GM19452 (cell line): ENCODE measurements at regions not wholly inside any gene's neighbourhood (a gene's known extent, or its start where the extent isn't known, plus 50 kb on each side); places are given as distances from the start of the nearest gene placed in this dataset.
A peak's percentile ranks its signal among the peaks of the same experiment; 100 is the strongest.

Source experiments
- ATAC-seq: cut with Tn5 transposase; IDR thresholded peaks from one replicate; pipeline ENCODE4 v1.9.1; 2021; ENCODE audit not compliant: unreplicated experiment

GRCh38 chr14:58812050-58812910, 174.5 kb downstream of the DACT1 start:
- peak; percentile 91 for ATAC-seq

GRCh38 chr14:58813745-58814144, 176.0 kb downstream of the DACT1 start:
- ATAC-seq: no peak

- no peak for ATAC-seq
Observed at GRCh38 chr14:58814466-58814865, 176.7 kb downstream of the DACT1 start.

DNA sequence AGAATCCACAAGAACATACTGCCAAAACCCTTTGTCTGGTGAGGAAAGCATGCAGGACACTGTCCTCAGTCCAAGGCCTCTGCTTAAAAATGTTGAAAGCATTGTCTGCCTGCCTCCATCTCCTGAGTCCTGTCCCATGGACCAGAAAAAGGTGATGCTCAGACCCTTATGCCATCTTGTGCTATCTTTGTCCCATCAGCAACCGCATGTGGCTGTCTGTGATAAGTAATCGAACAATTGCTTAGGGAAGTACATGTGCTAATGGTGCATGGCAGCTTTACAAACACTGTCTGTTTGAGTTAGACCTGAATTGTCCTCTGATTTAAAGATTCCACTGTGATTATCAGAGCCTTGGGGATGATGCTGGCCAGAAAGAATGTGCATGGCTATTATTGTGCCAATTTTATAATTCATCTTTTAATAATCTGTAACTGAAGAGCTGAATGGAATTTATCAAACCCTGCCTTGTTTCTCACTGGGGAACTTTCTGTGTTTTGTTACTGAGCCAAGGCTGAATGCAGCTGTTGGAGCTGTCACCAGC, 177.5 kb downstream of the DACT1 start:
- no peak for ATAC-seq

DNA sequence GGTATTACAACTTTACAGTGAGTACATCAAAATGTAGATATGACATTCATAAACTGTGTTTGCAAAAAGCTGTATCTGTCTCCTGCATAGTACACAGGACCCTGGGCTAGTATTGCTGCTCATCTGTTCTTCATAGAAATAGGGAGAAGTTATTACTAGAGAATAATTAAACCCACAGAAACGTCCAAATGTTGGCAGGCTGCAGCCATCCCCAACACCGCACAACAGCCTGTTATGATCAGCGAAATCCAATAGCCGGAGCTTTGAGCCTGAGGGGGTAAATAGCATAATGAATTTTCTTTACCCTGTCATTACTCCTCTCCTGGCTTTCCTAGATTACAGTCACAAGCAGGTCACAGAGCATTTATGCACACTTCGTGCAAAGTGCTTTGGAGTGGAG, 178.0 kb downstream of the DACT1 start:
- no peak for ATAC-seq

DNA sequence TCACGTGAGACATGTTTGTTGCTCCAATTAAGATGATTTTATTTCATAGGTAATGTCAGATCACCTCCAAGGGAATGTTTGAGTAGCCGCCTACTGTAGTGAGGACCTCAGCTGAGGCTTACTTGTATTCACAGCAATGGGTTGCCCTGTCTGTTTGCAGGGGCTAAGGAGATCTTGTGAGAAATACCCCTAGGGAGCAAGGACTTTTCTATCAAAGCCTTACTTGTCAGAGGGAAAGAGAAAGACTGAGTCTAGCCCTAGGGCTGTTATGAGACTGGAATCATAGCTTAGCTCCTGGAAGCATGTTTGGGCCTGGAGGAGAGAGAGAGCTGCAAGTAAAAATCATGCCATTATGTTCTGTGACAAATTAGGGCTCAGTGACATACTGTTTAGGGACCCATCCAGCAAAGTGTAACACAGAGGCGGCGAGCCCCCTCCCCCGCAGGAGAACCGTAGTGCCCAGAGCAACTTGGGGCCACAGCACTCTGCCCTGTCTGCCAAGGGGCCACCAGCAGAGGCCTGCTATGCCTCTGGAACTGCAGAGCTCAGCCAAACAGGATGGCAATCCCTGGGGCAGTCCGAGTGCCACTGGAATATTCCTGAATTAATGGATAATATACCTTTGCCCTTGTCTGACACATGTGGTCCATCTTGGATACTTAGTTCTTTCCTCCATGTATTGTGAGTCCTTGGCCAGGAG, 178.8 kb downstream of the DACT1 start:
- no peak for ATAC-seq

GRCh38 chr14:58817846-58818245, 180.1 kb downstream of the DACT1 start:
- ATAC-seq: no peak

- no peak for ATAC-seq
Observed at GRCh38 chr14:58820032-58820431, 182.3 kb downstream of the DACT1 start.

- no peak for ATAC-seq
Observed at GRCh38 chr14:58821421-58821820, 183.7 kb downstream of the DACT1 start.

- no peak for ATAC-seq
Observed at GRCh38 chr14:58822856-58823255, 185.1 kb downstream of the DACT1 start.

DNA sequence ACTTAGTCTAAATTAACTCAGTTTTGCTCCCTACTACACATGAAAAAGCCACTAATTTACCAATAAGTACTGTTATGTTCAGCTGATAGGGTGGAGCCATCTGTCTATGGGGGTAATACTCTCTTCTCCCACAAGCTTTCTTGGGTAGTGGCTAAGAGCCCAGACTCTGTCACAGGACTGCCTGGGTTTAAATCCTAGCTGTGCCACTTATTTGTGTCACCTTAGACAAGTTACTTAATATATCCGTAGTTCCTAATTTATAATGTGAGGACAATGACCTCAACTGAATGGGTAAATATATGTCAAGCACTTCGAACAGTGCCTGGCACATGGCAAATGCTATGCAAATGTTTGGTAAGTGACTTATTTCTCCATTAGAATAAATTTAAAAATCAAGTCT, 185.6 kb downstream of the DACT1 start:
- no peak for ATAC-seq

DNA sequence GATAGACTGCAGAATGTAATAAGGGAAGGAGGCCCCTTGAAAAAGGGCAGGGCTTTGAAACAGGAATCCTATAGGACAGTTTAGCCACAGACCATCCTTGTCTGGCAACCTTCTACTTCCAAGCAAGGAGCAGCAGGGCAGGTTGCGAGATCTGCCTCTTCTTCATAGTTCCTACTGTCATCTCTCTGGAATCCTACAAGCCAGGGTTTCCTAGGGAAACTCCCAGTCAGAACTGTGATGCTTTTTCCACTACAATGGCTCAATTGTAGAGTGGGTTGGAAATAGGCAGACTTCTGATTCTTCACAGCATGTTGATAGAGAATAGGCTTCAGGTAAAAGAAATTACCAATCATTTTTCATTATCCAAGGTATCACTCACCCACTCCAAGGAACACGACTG, 186.3 kb downstream of the DACT1 start:
- no peak for ATAC-seq

- no peak for ATAC-seq
Observed at GRCh38 chr14:58824796-58825195, 187.0 kb downstream of the DACT1 start.

DNA sequence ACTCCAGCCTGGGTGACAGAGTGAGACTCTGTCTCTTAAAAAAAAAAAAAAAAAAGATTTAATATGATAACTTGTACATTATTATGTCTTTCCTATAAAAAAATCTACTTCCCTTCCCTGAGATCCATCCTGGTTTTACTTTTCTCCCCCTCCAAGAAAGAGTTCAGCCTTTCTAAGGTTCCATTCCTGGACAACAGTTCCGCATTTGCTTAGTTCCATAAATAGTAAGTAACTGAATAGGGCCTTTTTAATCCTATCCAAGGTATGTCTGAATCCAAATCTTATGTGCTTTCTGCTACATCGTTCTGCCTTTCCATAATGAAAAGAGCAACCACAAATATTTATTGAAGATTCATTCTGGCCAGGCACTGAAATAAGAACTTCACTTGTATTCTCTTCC, 187.8 kb downstream of the DACT1 start:
- no peak for ATAC-seq

GRCh38 chr14:58826845-58827686, 189.3 kb downstream of the DACT1 start:
- ATAC-seq: no peak

GRCh38 chr14:58828298-58828697, 190.5 kb downstream of the DACT1 start:
- ATAC-seq: no peak

GRCh38 chr14:58829594-58829993, 191.8 kb downstream of the DACT1 start:
- ATAC-seq: no peak

DNA sequence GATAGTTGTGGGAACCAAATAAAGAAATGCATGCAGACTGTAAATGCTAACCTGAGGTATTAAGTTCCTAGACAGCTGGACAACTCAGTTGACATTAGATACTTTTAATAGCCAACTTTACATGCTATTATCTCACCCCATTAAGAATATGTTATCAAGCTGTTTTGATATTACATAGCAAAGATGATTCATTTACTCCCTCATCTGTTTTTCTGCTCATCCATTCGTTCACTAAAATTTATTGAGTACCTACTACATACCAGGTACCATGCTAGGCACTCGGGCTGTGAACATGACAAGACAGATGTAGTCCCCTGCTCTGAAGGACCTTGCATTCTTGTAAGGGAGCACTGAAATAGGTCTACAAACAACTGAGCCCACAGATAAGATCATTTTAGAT, 192.4 kb downstream of the DACT1 start:
- no peak for ATAC-seq

GRCh38 chr14:58832095-58832521, 194.3 kb downstream of the DACT1 start:
- no peak for ATAC-seq

DNA sequence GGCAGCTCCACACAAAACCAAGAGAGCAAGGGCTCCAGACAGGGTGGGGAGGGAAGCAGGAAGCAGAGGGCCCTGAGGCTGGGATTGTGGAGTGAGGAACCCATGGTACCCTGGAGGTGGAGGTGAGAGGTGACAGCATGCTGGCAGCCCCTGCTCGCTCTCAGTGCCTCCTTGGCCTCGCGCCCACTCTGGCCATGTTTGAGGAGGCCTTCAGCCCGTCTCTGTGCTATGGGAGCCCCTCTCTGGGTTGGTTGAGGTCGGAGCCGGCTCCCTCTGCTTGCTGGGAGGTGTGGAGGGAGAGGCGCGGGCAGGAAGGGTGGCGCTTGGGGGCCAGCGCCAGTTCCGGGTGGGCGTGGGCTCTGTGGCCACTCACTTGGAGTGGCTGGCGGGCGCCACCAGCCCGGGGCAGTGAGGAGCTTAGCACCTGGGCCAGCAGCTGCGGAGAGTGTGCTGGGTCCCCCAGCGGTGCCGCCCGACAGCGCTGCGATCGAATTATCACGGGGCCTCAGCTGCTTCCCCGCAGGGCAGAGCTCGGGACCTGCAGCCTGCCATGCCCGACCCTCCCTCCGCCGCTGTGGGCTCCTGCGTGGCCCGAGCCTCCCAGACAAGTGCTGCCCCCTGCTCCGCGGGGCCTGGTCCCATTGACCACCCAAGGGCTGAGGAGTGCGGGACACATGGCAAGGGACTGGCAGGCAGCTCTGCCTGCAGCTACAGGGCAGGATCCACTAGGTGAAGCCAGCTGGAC, 196.0 kb downstream of the DACT1 start:
- no peak for ATAC-seq
